Adrenal gland (tissue), 5 donors: ENCODE measurements at regions not wholly inside any gene's neighbourhood (a gene's known extent, or its start where the extent isn't known, plus 50 kb on each side); places are given as distances from the start of the nearest gene placed in this dataset.

ENCODE experiments used
- POLR2A ChIP-seq, 2 donors: fragments of 450-650 bp; IDR thresholded peaks; one replicate each; pipeline ENCODE4 v1.6.1; 2017; ENCODE audit warnings: antibody characterized with exemption in 2 of 2, mild to moderate bottlenecking in 2 of 2, moderate library complexity in 1 of 2
- TF ChIP-seq, protein P1 (sequence below), 6 experiments: fragments of 450-650 bp in 4 of 6; fragments of 200-600 bp in 2 of 6; sonication (generic) in 1 of 6; IDR thresholded peaks; 1 replicate in 5 of 6; 2 replicates in 1 of 6; pipeline versions ENCODE4 v1.5.1 to v1.8.0; 2016 to 2021; ENCODE audit warnings: antibody characterized with exemption in 6 of 6, mild to moderate bottlenecking in 2 of 6, moderate library complexity in 1 of 6
- donor health status: DM: no; HTN: no; CAD: no.

DNA sequence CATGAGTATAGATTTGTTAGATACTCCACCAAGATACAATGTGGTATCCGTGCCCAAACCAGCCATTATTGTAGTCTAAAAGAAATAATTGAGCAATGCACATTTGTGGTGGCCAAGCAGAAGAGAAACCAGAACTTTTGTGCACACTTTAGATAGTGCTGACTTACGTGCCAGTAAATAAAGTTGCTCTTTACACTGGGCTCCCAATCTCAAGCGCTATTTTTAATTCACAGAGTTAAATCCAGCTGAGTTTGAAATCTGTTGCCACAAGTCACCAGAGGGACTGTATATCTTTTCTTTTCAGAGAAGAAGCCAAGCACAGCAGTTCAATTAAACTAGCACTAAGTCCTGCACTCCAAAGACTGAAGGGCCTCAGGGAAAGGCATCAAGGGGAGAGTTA, 680.4 kb downstream of the TDRD15 start:
- TF ChIP-seq, protein P1, sequence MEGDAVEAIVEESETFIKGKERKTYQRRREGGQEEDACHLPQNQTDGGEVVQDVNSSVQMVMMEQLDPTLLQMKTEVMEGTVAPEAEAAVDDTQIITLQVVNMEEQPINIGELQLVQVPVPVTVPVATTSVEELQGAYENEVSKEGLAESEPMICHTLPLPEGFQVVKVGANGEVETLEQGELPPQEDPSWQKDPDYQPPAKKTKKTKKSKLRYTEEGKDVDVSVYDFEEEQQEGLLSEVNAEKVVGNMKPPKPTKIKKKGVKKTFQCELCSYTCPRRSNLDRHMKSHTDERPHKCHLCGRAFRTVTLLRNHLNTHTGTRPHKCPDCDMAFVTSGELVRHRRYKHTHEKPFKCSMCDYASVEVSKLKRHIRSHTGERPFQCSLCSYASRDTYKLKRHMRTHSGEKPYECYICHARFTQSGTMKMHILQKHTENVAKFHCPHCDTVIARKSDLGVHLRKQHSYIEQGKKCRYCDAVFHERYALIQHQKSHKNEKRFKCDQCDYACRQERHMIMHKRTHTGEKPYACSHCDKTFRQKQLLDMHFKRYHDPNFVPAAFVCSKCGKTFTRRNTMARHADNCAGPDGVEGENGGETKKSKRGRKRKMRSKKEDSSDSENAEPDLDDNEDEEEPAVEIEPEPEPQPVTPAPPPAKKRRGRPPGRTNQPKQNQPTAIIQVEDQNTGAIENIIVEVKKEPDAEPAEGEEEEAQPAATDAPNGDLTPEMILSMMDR (IDR thresholded peaks at IDR 0.05) = no peak
- TF ChIP-seq POLR2A (IDR thresholded peaks at IDR 0.05) = no peak
